HL-60/S4 (cell line): ENCODE measurements at regions not wholly inside any gene's neighbourhood (a gene's known extent, or its start where the extent isn't known, plus 50 kb on each side); places are given as distances from the start of the nearest gene placed in this dataset.

Experiments
- in situ Hi-C: fragments of 300-500 bp; cut with MboI; formaldehyde crosslinking; loops from 2 replicates; pipeline ENCODE4 v1.14.3; 2022; ENCODE audit warnings: low sequenced_read_pairs

- in situ Hi-C loops: no loop called here
Measured at GRCh38 chr10:123480845-123481244, 185.3 kb upstream of the GPR26 start.

- in situ Hi-C loops: no loop called here
Measured at GRCh38 chr10:123484722-123485121, 181.4 kb upstream of the GPR26 start.

GRCh38 chr10:123485341-123485960, 180.7 kb upstream of the GPR26 start:
- in situ Hi-C loops: no loop called here

GRCh38 chr10:123488436-123488835, 177.7 kb upstream of the GPR26 start:
- in situ Hi-C loops: no loop called here

- in situ Hi-C loops: no loop called here
Measured at GRCh38 chr10:123491364-123491763, 174.8 kb upstream of the GPR26 start.

- in situ Hi-C loops: no loop called here
Measured at GRCh38 chr10:123492016-123492415, 174.1 kb upstream of the GPR26 start.

GRCh38 chr10:123494301-123494808, 171.8 kb upstream of the GPR26 start:
- in situ Hi-C loops: no loop called here

GRCh38 chr10:123496375-123496774, 169.8 kb upstream of the GPR26 start:
- in situ Hi-C loops: no loop called here

GRCh38 chr10:123496996-123497660, 169.0 kb upstream of the GPR26 start:
- in situ Hi-C loops: no loop called here

- in situ Hi-C loops: no loop called here
Measured at GRCh38 chr10:123500110-123500509, 166.0 kb upstream of the GPR26 start.

GRCh38 chr10:123501148-123501547, 165.0 kb upstream of the GPR26 start:
- in situ Hi-C loops: no loop called here

GRCh38 chr10:123502983-123503382, 163.2 kb upstream of the GPR26 start:
- in situ Hi-C loops: no loop called here

GRCh38 chr10:123506455-123506854, 159.7 kb upstream of the GPR26 start:
- in situ Hi-C loops: no loop called here

GRCh38 chr10:123507298-123507697, 158.9 kb upstream of the GPR26 start:
- in situ Hi-C loops: no loop called here

GRCh38 chr10:123509338-123509737, 156.8 kb upstream of the GPR26 start:
- in situ Hi-C loops: no loop called here

GRCh38 chr10:123512901-123513775, 153.0 kb upstream of the GPR26 start:
- in situ Hi-C loops: no loop called here

- in situ Hi-C loops: no loop called here
Measured at GRCh38 chr10:123513870-123514269, 152.3 kb upstream of the GPR26 start.

GRCh38 chr10:123514996-123515395, 151.2 kb upstream of the GPR26 start:
- in situ Hi-C loops: no loop called here

- in situ Hi-C loops: no loop called here
Measured at GRCh38 chr10:123515661-123516060, 150.5 kb upstream of the GPR26 start.

GRCh38 chr10:123516291-123516690, 149.9 kb upstream of the GPR26 start:
- in situ Hi-C loops: no loop called here

GRCh38 chr10:123517426-123517825, 148.7 kb upstream of the GPR26 start:
- in situ Hi-C loops: no loop called here

GRCh38 chr10:123517901-123518300, 148.3 kb upstream of the GPR26 start:
- in situ Hi-C loops: no loop called here
